SK-N-SH (cell line): ENCODE measurements at regions not wholly inside any gene's neighbourhood (a gene's known extent, or its start where the extent isn't known, plus 50 kb on each side); places are given as distances from the start of the nearest gene placed in this dataset.
A peak's percentile ranks its signal among the peaks of the same experiment; 100 is the strongest.

Experiments used
- CTCF ChIA-PET: fragments of 300-600, 350-600 bp; formaldehyde crosslinking; extraction: SDS; loops from one replicate; lab custom pipeline; 2021; lab: Yijun Ruan, JAX
- POLR2A ChIA-PET: fragments of 350-600 bp; sonication (Branson Sonifier 250); formaldehyde crosslinking; extraction: SDS; loops from one replicate; lab custom pipeline; 2020; ENCODE audit warnings: antibody characterized with exemption, inconsistent platforms; lab: Yijun Ruan, JAX
- DNase-seq: peaks from one replicate; pipeline ENCODE4 v3.0.0; 2012
- H2AFZ ChIP-seq: fragments of 200-600 bp; sonication (generic); 2 replicates; pipeline ENCODE4 v1.8.1; 2016; ENCODE audit warnings: antibody characterized with exemption, mild to moderate bottlenecking, low read depth
- H3F3A ChIP-seq: fragments of 200-600 bp; sonication (generic); replicated peaks from 2 replicates; pipeline ENCODE3; 2016; ENCODE audit warnings: antibody characterized with exemption, mild to moderate bottlenecking; ENCODE audit not compliant: insufficient read depth
- H3K27ac ChIP-seq, 2 experiments: fragments of 200-500 bp in 1 of 2; fragments of 200-600 bp in 1 of 2; sonication (Bioruptor generic) in 1 of 2; sonication (generic), shearing (Covaris generic) in 1 of 2; 2 replicates each; pipeline versions ENCODE4 v1.5.1 to v1.6.1; 2014 to 2016; ENCODE audit warnings: low read depth in 2 of 2, inconsistent platforms in 1 of 2, low read length in 1 of 2, mild to moderate bottlenecking in 1 of 2, mixed read lengths in 1 of 2
- H3K27me3 ChIP-seq: fragments of 200-600 bp; sonication (generic), shearing (Covaris generic); 2 replicates; pipeline ENCODE4 v1.6.1; 2016; ENCODE audit warnings: mixed run types; ENCODE audit not compliant: insufficient read depth
- H3K36me3 ChIP-seq, 2 experiments: fragments of 200-500 bp in 1 of 2; fragments of 200-600 bp in 1 of 2; sonication (Bioruptor generic) in 1 of 2; sonication (generic) in 1 of 2; replicated peaks in 1 of 2; 2 replicates each; pipeline versions ENCODE3 to v1.5.1; 2014 to 2016; ENCODE audit warnings: low read length in 1 of 2, mild to moderate bottlenecking in 1 of 2; ENCODE audit not compliant: insufficient read depth in 2 of 2, control insufficient read depth in 1 of 2
- H3K4me1 ChIP-seq, 2 experiments: fragments of 200-500 bp in 1 of 2; fragments of 200-600 bp in 1 of 2; sonication (Bioruptor generic) in 1 of 2; sonication (generic), shearing (Covaris generic) in 1 of 2; 2 replicates each; pipeline versions ENCODE4 v1.5.1 to v1.6.1; 2014 to 2016; ENCODE audit warnings: low read depth in 1 of 2, low read length in 1 of 2, mixed run types in 1 of 2; ENCODE audit not compliant: insufficient read depth in 2 of 2, control insufficient read depth in 1 of 2
- H3K4me2 ChIP-seq: fragments of 200-600 bp; sonication (generic), shearing (Covaris generic); 2 replicates; pipeline ENCODE4 v1.6.1; 2017; ENCODE audit warnings: mixed run types
- H3K4me3 ChIP-seq, 2 experiments: fragments of 200-500 bp in 1 of 2; fragments of 200-600 bp in 1 of 2; sonication (Bioruptor generic) in 1 of 2; sonication (generic), shearing (Covaris generic) in 1 of 2; 2 replicates each; pipeline versions ENCODE4 v1.5.1 to v1.8.1; 2014 to 2016; ENCODE audit warnings: low read depth in 2 of 2, inconsistent platforms in 1 of 2, low read length in 1 of 2, mild to moderate bottlenecking in 1 of 2, mixed read lengths in 1 of 2, moderate library complexity in 1 of 2
- H3K79me2 ChIP-seq: fragments of 200-600 bp; sonication (generic); 2 replicates; pipeline ENCODE4 v1.8.1; 2017; ENCODE audit warnings: mild to moderate bottlenecking; ENCODE audit not compliant: insufficient read depth
- H3K9ac ChIP-seq: fragments of 200-600 bp; sonication (generic); 2 replicates; pipeline ENCODE4 v1.6.1; 2017; ENCODE audit warnings: mixed run types
- H3K9me2 ChIP-seq: fragments of 200-600 bp; sonication (generic); 2 replicates; pipeline ENCODE4 v1.6.1; 2017; ENCODE audit warnings: mixed run types
- H3K9me3 ChIP-seq: fragments of 200-600 bp; sonication (generic); 2 replicates; pipeline ENCODE4 v1.6.1; 2017; ENCODE audit warnings: mixed run types, mild to moderate bottlenecking, moderate library complexity
- H4K20me1 ChIP-seq: fragments of 200-600 bp; sonication (generic); 2 replicates; pipeline ENCODE4 v1.6.1; 2017; ENCODE audit warnings: mild to moderate bottlenecking, mixed run types; ENCODE audit not compliant: insufficient read depth
- ELF1 ChIP-seq: IDR thresholded peaks from 2 replicates; pipeline ENCODE4 v1.4.0; 2012
- EP300 ChIP-seq, 2 experiments: IDR thresholded peaks; 2 replicates each; pipeline versions ENCODE4 v1.4.0 to v1.6.1; 2012; ENCODE audit warnings: borderline replicate concordance in 1 of 2, low read depth in 1 of 2, low read length in 1 of 2
- EZH2phosphoT487 ChIP-seq: fragments of 200-600 bp; sonication (generic); IDR thresholded peaks from 2 replicates; pipeline ENCODE4 v1.6.1; 2017; ENCODE audit warnings: low read depth, mixed run types, mild to moderate bottlenecking, antibody characterized with exemption, moderate library complexity, borderline replicate concordance
- FOSL2 ChIP-seq: IDR thresholded peaks from 2 replicates; pipeline ENCODE4 v1.4.0; 2012; ENCODE audit warnings: low read depth, mild to moderate bottlenecking, moderate library complexity, borderline replicate concordance
- FOXM1 ChIP-seq: IDR thresholded peaks from 2 replicates; pipeline ENCODE4 v1.4.0; 2012; ENCODE audit warnings: low read depth, mild to moderate bottlenecking
- GABPA ChIP-seq: IDR thresholded peaks from 2 replicates; pipeline ENCODE4 v1.4.0; 2012; ENCODE audit warnings: low read depth, mild to moderate bottlenecking
- GATA2 ChIP-seq: sonication (generic); formaldehyde crosslinking; IDR thresholded peaks from 2 replicates; pipeline ENCODE4 v1.5.0; 2020; ENCODE audit warnings: mild to moderate bottlenecking, missing genetic modification reagents
- JUND ChIP-seq: IDR thresholded peaks from 2 replicates; pipeline ENCODE4 v1.4.0; 2012
- MXI1 ChIP-seq: IDR thresholded peaks from 2 replicates; pipeline ENCODE4 v1.6.1; 2012; ENCODE audit warnings: mild to moderate bottlenecking, low read depth, low read length, improper control_type of control experiment
- NFIC ChIP-seq: IDR thresholded peaks from 2 replicates; pipeline ENCODE4 v1.4.0; 2012; ENCODE audit warnings: borderline replicate concordance
- TAF1 ChIP-seq: IDR thresholded peaks from 2 replicates; pipeline ENCODE4 v1.6.1; 2012; ENCODE audit warnings: low read depth, mild to moderate bottlenecking, low read length, moderate library complexity, borderline replicate concordance
- TCF12 ChIP-seq: IDR thresholded peaks from 2 replicates; pipeline ENCODE4 v1.4.0; 2012
- TEAD4 ChIP-seq: IDR thresholded peaks from 2 replicates; pipeline ENCODE4 v1.4.0; 2012; ENCODE audit warnings: mild to moderate bottlenecking, borderline replicate concordance; ENCODE audit not compliant: insufficient read depth
- YY1 ChIP-seq: IDR thresholded peaks from 2 replicates; pipeline ENCODE4 v1.4.0; 2012; ENCODE audit warnings: low read depth, mild to moderate bottlenecking
- WGBS: methylation state at CpG from one replicate; pipeline ENCODE4 v1.1.6; 2017; ENCODE audit warnings: low lambda C conversion rate; 5-methylcytosine and 5-hydroxymethylcytosine counted together
- TF ChIP-seq, protein P1 (sequence below): IDR thresholded peaks from 2 replicates; pipeline ENCODE4; 2012
- TF ChIP-seq, protein P2 (sequence below): IDR thresholded peaks from 2 replicates; pipeline ENCODE4 v1.4.0; 2012; ENCODE audit warnings: low read depth, borderline replicate concordance
- TF ChIP-seq, protein P3 (sequence below): fragments of 150-350 bp; IDR thresholded peaks from 2 replicates; pipeline ENCODE4 v1.6.1; 2017; ENCODE audit warnings: antibody characterized with exemption, low read length, low read depth, borderline replicate concordance
- TF ChIP-seq, protein P4 (sequence below): fragments of 200-600 bp; sonication (generic); IDR thresholded peaks from 2 replicates; pipeline ENCODE4 v1.6.1; 2017; ENCODE audit warnings: antibody characterized with exemption, mild to moderate bottlenecking, moderate library complexity
- TF ChIP-seq, protein P5 (sequence below): IDR thresholded peaks from 2 replicates; pipeline ENCODE4 v1.4.0; 2012; ENCODE audit warnings: low read depth, borderline replicate concordance

DNA sequence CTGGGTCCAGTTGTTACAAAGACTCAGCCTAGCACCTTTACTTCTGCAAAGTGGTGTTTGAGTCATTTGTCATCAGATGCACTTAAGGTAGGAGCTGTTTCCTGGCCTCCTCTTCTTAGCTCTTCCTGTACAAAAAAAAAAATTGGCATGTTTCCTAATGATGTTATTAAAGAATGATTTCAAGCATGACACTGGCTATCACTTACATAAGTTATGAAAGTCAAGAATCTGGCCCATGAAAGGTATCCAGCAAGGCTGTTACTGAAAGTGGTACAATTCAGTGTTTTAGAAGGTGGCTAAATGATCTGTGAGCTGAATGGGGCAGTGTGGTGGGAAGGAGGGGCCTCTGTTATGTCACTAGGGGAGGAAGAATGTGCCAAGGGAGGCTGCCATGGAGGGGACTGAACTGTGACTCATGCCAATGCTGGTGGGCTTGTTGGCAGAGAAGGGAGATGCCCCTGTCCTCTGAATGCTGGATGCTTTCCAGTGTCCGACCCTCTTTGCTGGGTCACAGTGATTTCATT, 175.1 kb upstream of the MAP1B start:
- peak; percentile 28; the same call in 1 of the 2 replicates for TF ChIP-seq JUND
- no peak for TF ChIP-seq FOSL2
- peak; percentile 73 for TF ChIP-seq NFIC
- TF ChIP-seq, protein P1, sequence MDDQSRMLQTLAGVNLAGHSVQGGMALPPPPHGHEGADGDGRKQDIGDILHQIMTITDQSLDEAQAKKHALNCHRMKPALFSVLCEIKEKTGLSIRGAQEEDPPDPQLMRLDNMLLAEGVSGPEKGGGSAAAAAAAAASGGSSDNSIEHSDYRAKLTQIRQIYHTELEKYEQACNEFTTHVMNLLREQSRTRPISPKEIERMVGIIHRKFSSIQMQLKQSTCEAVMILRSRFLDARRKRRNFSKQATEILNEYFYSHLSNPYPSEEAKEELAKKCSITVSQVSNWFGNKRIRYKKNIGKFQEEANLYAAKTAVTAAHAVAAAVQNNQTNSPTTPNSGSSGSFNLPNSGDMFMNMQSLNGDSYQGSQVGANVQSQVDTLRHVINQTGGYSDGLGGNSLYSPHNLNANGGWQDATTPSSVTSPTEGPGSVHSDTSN = peak; percentile 37
- peak; percentile 14; the same call in 1 of the 2 replicates for TF ChIP-seq TCF12
- 0 out of 2 replicates have a peak, but pooled peaks have one; percentile 8 for TF ChIP-seq GABPA
- peak in 1 of 2 experiments; percentile 40; a peak in 1 of 4 replicates for TF ChIP-seq EP300 (IDR thresholded peaks at IDR 0.05; ENCODE audit: borderline replicate concordance in 1 of 2, low read depth in 1 of 2, low read length in 1 of 2)
- TF ChIP-seq MXI1 = no peak
- TF ChIP-seq FOXM1 = no peak
- Histone ChIP-seq H3K4me3 (no peak overlapping the region), H3F3A (peaks cover 27% of the 10 kb centered on the region), H3K79me2 (no peaks in the 10 kb centered on the region), H3K9me2 (no peaks in the 10 kb centered on the region), H3K4me1 (peaks cover 13 to 22% of the 10 kb centered on the region in 2 experiments), H3K36me3 (no peaks in the 10 kb centered on the region), H3K9me3 (no peaks in the 10 kb centered on the region), H3K4me2 (peak overlapping the region; percentile 53), H3K27me3 (no peaks in the 10 kb centered on the region), H3K27ac (peak overlapping the region; percentile 76 to 87), H3K9ac (peak overlapping the region; percentile 45; the same call in 1 of the 2 replicates), H4K20me1 (no peaks in the 10 kb centered on the region), H2AFZ (peak overlapping the region; percentile 66; the same call in 1 of the 2 replicates)
- DNase-seq = no peak
- WGBS = 21% methylated on average over 1 of the region's 1 CpG
- ChIA-PET CTCF (interaction anchor here (0.7 to 1.4 kb wide), 2 partner anchors 9 to 195 kb away, joined by 3 to 5 read pairs; no protein-coding TSS in a partner anchor), POLR2A (no interaction called here)

DNA sequence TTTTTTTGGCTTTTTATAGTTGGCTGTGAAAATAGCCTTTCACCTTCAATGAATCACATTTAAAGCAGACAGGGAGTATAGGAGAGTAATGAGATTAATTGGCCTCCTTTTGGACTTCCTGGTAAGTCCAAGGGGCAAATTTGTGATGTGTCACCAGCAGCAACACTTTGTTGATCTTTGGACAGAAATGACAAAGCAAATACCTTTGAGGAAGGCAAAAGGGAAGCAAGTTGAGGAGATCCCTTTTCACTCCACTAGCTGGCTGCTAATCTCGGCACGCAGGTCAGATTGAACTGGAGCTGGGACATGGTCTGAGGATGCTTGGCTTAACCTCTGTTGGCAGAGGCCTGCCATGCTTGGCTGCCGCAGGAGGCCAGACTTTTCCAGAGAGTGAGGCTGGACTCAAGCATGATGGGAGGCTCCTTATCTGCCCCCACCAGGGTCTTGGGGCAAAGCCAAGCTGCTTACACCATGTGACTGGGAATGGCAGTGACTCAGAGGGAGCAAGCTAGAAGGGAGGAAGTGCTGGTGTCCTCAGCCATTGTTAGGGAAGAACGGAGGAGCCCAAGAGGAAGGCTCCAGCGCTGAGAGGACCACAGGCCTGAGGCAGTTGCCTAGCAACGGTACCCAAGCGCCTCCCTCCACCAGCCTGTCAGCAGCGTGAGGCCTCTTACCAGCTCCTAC, 174.5 kb upstream of the MAP1B start:
- CTCF ChIA-PET = interaction anchor here (0.7 to 1.5 kb wide), 2 partner anchors 93 to 196 kb away, joined by 3 read pairs; no protein-coding TSS in a partner anchor
- WGBS = 71% methylated on average over 8 of the region's 8 CpGs
- no peaks in the 10 kb centered on the region for H3K9me2 ChIP-seq
- H3K9me3 ChIP-seq = no peaks in the 10 kb centered on the region
- POLR2A ChIA-PET = no interaction called here
- peak overlapping the region; percentile 45 for H3K9ac ChIP-seq
- DNase-seq = no peak
- H3K79me2 ChIP-seq = no peaks in the 10 kb centered on the region
- no peak overlapping the region for H3K4me3 ChIP-seq
- H3K27ac ChIP-seq = peak overlapping the region; percentile 76 to 87
- no peaks in the 10 kb centered on the region for H4K20me1 ChIP-seq
- H3K36me3 ChIP-seq = no peaks in the 10 kb centered on the region
- H3F3A ChIP-seq = peaks cover 27% of the 10 kb centered on the region
- no peaks in the 10 kb centered on the region for H3K27me3 ChIP-seq
- H2AFZ ChIP-seq = peak overlapping the region; percentile 66; the same call in 1 of the 2 replicates
- H3K4me2 ChIP-seq = peak overlapping the region; percentile 53
- peaks cover 13 to 22% of the 10 kb centered on the region in 2 experiments for H3K4me1 ChIP-seq
- TF ChIP-seq, protein P2, sequence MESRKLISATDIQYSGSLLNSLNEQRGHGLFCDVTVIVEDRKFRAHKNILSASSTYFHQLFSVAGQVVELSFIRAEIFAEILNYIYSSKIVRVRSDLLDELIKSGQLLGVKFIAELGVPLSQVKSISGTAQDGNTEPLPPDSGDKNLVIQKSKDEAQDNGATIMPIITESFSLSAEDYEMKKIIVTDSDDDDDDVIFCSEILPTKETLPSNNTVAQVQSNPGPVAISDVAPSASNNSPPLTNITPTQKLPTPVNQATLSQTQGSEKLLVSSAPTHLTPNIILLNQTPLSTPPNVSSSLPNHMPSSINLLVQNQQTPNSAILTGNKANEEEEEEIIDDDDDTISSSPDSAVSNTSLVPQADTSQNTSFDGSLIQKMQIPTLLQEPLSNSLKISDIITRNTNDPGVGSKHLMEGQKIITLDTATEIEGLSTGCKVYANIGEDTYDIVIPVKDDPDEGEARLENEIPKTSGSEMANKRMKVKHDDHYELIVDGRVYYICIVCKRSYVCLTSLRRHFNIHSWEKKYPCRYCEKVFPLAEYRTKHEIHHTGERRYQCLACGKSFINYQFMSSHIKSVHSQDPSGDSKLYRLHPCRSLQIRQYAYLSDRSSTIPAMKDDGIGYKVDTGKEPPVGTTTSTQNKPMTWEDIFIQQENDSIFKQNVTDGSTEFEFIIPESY = no peak
- TF ChIP-seq NFIC (peak; percentile 71), TEAD4 (no peak), YY1 (peak; percentile 55; the same call in 1 of the 2 replicates), EZH2phosphoT487 (no peak), TAF1 (no peak), GATA2 (no peak), ELF1 (0 out of 2 replicates have a peak, but pooled peaks have one; percentile 12), EP300 (IDR thresholded peaks at IDR 0.05; ENCODE audit: borderline replicate concordance in 1 of 2, low read depth in 1 of 2, low read length in 1 of 2) (no peak)
- TF ChIP-seq, protein P3, sequence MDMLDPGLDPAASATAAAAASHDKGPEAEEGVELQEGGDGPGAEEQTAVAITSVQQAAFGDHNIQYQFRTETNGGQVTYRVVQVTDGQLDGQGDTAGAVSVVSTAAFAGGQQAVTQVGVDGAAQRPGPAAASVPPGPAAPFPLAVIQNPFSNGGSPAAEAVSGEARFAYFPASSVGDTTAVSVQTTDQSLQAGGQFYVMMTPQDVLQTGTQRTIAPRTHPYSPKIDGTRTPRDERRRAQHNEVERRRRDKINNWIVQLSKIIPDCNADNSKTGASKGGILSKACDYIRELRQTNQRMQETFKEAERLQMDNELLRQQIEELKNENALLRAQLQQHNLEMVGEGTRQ = no peak
- TF ChIP-seq, protein P4, sequence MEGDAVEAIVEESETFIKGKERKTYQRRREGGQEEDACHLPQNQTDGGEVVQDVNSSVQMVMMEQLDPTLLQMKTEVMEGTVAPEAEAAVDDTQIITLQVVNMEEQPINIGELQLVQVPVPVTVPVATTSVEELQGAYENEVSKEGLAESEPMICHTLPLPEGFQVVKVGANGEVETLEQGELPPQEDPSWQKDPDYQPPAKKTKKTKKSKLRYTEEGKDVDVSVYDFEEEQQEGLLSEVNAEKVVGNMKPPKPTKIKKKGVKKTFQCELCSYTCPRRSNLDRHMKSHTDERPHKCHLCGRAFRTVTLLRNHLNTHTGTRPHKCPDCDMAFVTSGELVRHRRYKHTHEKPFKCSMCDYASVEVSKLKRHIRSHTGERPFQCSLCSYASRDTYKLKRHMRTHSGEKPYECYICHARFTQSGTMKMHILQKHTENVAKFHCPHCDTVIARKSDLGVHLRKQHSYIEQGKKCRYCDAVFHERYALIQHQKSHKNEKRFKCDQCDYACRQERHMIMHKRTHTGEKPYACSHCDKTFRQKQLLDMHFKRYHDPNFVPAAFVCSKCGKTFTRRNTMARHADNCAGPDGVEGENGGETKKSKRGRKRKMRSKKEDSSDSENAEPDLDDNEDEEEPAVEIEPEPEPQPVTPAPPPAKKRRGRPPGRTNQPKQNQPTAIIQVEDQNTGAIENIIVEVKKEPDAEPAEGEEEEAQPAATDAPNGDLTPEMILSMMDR = peak; percentile 18; the same call in 1 of the 2 replicates
- TF ChIP-seq, protein P5, sequence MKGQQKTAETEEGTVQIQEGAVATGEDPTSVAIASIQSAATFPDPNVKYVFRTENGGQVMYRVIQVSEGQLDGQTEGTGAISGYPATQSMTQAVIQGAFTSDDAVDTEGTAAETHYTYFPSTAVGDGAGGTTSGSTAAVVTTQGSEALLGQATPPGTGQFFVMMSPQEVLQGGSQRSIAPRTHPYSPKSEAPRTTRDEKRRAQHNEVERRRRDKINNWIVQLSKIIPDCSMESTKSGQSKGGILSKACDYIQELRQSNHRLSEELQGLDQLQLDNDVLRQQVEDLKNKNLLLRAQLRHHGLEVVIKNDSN = peak; percentile 86
